CD14-positive monocyte (primary cell): ENCODE measurements at regions not wholly inside any gene's neighbourhood (a gene's known extent, or its start where the extent isn't known, plus 50 kb on each side); places are given as distances from the start of the nearest gene placed in this dataset.

Experiments used
- DNase-seq, 3 donors: peaks; one replicate each; pipeline ENCODE4 v3.0.0-alpha.2; 2011 to 2022
- H2AFZ ChIP-seq: 2 replicates; pipeline ENCODE4 v1.6.0; 2012; ENCODE audit warnings: mild to moderate bottlenecking, low read depth, low read length, inconsistent platforms; ENCODE audit not compliant: insufficient read depth, poor library complexity, severe bottlenecking
- H3K27ac ChIP-seq, 2 donors: 1 replicate in 1 of 2; 2 replicates in 1 of 2; pipeline ENCODE4 v1.5.1; 2012 to 2013; ENCODE audit warnings: low read length in 2 of 2, control low read depth in 1 of 2, inconsistent platforms in 1 of 2, low read depth in 1 of 2, mild to moderate bottlenecking in 1 of 2
- H3K27me3 ChIP-seq, 2 donors: one replicate each; pipeline versions ENCODE4 v1.6.0 to v1.6.1; 2011 to 2013; ENCODE audit warnings: low read length in 2 of 2; ENCODE audit not compliant: control insufficient read depth in 2 of 2, insufficient read depth in 2 of 2
- H3K36me3 ChIP-seq, 2 donors: replicated peaks in 1 of 2; 1 replicate in 1 of 2; 2 replicates in 1 of 2; pipeline versions ENCODE4 v1.5.1 to v1.6.1; 2012 to 2013; ENCODE audit warnings: low read length in 2 of 2, control low read depth in 1 of 2, inconsistent platforms in 1 of 2, mild to moderate bottlenecking in 1 of 2; ENCODE audit not compliant: insufficient read depth in 2 of 2, control insufficient read depth in 1 of 2
- H3K4me1 ChIP-seq, 2 donors: 1 replicate in 1 of 2; 2 replicates in 1 of 2; pipeline versions ENCODE4 v1.5.1 to v1.6.1; 2012 to 2013; ENCODE audit warnings: low read length in 2 of 2, control low read depth in 1 of 2, inconsistent platforms in 1 of 2, mild to moderate bottlenecking in 1 of 2, moderate library complexity in 1 of 2; ENCODE audit not compliant: insufficient read depth in 2 of 2, control insufficient read depth in 1 of 2
- H3K4me2 ChIP-seq: replicated peaks from 2 replicates; pipeline ENCODE3; 2012; ENCODE audit warnings: low read length, moderate library complexity, mild to moderate bottlenecking; ENCODE audit not compliant: poor library complexity, severe bottlenecking; ENCODE audit errors: extremely low read depth
- H3K4me3 ChIP-seq, 3 experiments: fragments of 200-600 bp in 1 of 3; sonication (generic) in 1 of 3; replicated peaks in 1 of 3; 1 replicate in 2 of 3; 2 replicates in 1 of 3; pipeline ENCODE4 v1.5.1; 2011 to 2013; ENCODE audit warnings: low read length in 3 of 3, mild to moderate bottlenecking in 3 of 3, control low read depth in 2 of 3, low read depth in 2 of 3, inconsistent platforms in 1 of 3, moderate library complexity in 1 of 3
- H3K79me2 ChIP-seq: 2 replicates; pipeline ENCODE4 v1.6.0; 2012; ENCODE audit warnings: mild to moderate bottlenecking, control low read depth, inconsistent platforms, low read length, moderate library complexity; ENCODE audit not compliant: insufficient read depth
- H3K9ac ChIP-seq: 2 replicates; pipeline ENCODE4 v1.6.0; 2017; ENCODE audit warnings: low read length, mild to moderate bottlenecking; ENCODE audit not compliant: insufficient read depth, poor library complexity, severe bottlenecking
- H3K9me3 ChIP-seq, 2 donors: replicated peaks in 1 of 2; 1 replicate in 1 of 2; 2 replicates in 1 of 2; pipeline versions ENCODE4 v1.5.1 to v1.6.1; 2012 to 2013; ENCODE audit warnings: low read length in 2 of 2, control low read depth in 1 of 2; ENCODE audit not compliant: control insufficient read depth in 1 of 2, insufficient read depth in 1 of 2
- H4K20me1 ChIP-seq: 2 replicates; pipeline ENCODE4 v1.6.0; 2012; ENCODE audit warnings: mild to moderate bottlenecking, low read length, control low read depth, moderate library complexity; ENCODE audit not compliant: insufficient read depth
- H3K27ac Mint-ChIP-seq, 7 donors: one replicate each; pipeline ENCODE4 v1.8.0; 2020; ENCODE audit warnings: mild to moderate bottlenecking in 7 of 7, mixed read lengths in 7 of 7, moderate library complexity in 6 of 7, inconsistent platforms in 2 of 7
- H3K27me3 Mint-ChIP-seq, 3 donors: one replicate each; pipeline ENCODE4 v1.8.0; 2021 to 2022; ENCODE audit warnings: low read depth in 3 of 3, mild to moderate bottlenecking in 3 of 3, mixed read lengths in 3 of 3, moderate library complexity in 3 of 3, inconsistent platforms in 1 of 3
- H3K36me3 Mint-ChIP-seq, 2 donors: one replicate each; pipeline ENCODE4 v1.8.0; 2020; ENCODE audit warnings: mixed read lengths in 2 of 2, inconsistent platforms in 1 of 2, mild to moderate bottlenecking in 1 of 2
- H3K4me1 Mint-ChIP-seq: one replicate; pipeline ENCODE4 v1.8.0; 2020; ENCODE audit warnings: mild to moderate bottlenecking, mixed read lengths
- H3K4me3 Mint-ChIP-seq, 2 donors: one replicate each; pipeline ENCODE4 v1.8.0; 2020; ENCODE audit warnings: mild to moderate bottlenecking in 2 of 2, mixed read lengths in 2 of 2, moderate library complexity in 1 of 2
- H3K9me3 Mint-ChIP-seq, 7 donors: one replicate each; pipeline ENCODE4 v1.8.0; 2020 to 2022; ENCODE audit warnings: mixed read lengths in 7 of 7, mild to moderate bottlenecking in 6 of 7, moderate library complexity in 6 of 7, inconsistent platforms in 2 of 7
- CTCF ChIP-seq: fragments of 200-600 bp; IDR thresholded peaks from one replicate; pipeline ENCODE4 v1.8.0; 2022; ENCODE audit warnings: antibody characterized with exemption, mild to moderate bottlenecking
- WGBS: methylation state at CpG from one replicate; pipeline ENCODE4 v1.1.5; 2013; ENCODE audit warnings: missing lambda C conversion rate; ENCODE audit not compliant: insufficient coverage; 5-methylcytosine and 5-hydroxymethylcytosine counted together
- intact Hi-C, 2 donors: fragments of 100-400 bp; cut with micrococcal nuclease; formaldehyde crosslinking; loops; one replicate each; pipeline versions ENCODE4 v1.15.0 to v1.15.1; 2023

DNA sequence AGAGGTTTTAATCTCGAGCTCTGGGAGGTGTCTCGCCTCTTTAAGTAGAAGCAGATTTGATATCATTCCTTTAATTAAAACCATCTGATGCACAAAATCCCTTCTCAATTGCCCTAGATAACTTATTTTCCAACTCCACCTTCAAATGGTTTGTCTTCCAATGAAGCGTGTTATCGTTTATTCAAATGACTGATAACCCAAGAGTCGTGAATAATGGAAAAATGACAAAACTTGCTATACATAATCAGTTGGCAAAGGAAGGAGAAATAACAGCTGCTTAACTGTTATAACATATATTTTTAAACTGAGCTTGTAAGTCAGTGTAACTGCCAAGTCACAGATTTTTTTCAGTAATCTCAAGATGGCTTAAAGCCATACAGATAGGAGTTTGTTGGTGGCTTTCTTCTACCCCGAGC is 144.6 kb downstream of the QPCT start:
- Histone ChIP-seq H3K9me3 (no peaks in the 10 kb centered on the region), H3K9ac (no peak overlapping the region), H3K4me2 (no peak overlapping the region), H3K27ac (no peak overlapping the region), H3K79me2 (no peaks in the 10 kb centered on the region), H3K27me3 (no peaks in the 10 kb centered on the region), H2AFZ (no peak overlapping the region), H4K20me1 (no peaks in the 10 kb centered on the region), H3K4me1 (no peaks in the 10 kb centered on the region), H3K36me3 (no peaks in the 10 kb centered on the region), H3K4me3 (no peak overlapping the region)
- Mint-ChIP-seq H3K27ac (no peak overlapping the region), H3K36me3 (no peaks in the 10 kb centered on the region), H3K27me3 (no peaks in the 10 kb centered on the region), H3K4me1 (no peaks in the 10 kb centered on the region), H3K4me3 (no peak overlapping the region), H3K9me3 (peaks cover 0 to 5% (median 0%) of the 10 kb centered on the region in 7 donors)
- 100% methylated on average over 1 of the region's 6 CpGs for WGBS
- intact Hi-C loops, result no loop called here
- no peak for TF ChIP-seq CTCF
- no peak for DNase-seq

GRCh38 chr2:37489536-37489935 is 145.1 kb downstream of the QPCT start:
- TF ChIP-seq CTCF, result no peak
- Histone ChIP-seq H4K20me1 (no peaks in the 10 kb centered on the region), H3K36me3 (no peaks in the 10 kb centered on the region), H3K9me3 (no peaks in the 10 kb centered on the region), H3K9ac (no peak overlapping the region), H3K4me3 (no peak overlapping the region), H3K27ac (no peak overlapping the region), H2AFZ (no peak overlapping the region), H3K4me1 (no peaks in the 10 kb centered on the region), H3K79me2 (no peaks in the 10 kb centered on the region), H3K4me2 (no peak overlapping the region), H3K27me3 (no peaks in the 10 kb centered on the region)
- Mint-ChIP-seq H3K27ac (no peak overlapping the region), H3K9me3 (peaks cover 0 to 5% (median 0%) of the 10 kb centered on the region in 7 donors), H3K4me3 (no peak overlapping the region), H3K4me1 (no peaks in the 10 kb centered on the region), H3K27me3 (no peaks in the 10 kb centered on the region), H3K36me3 (no peaks in the 10 kb centered on the region)
- WGBS, result no CpG with 5 or more reads among the region's 1 CpG
- intact Hi-C loops, result no loop called here
- DNase-seq, result no peak
